PC-3 (cell line): ENCODE measurements at regions not wholly inside any gene's neighbourhood (a gene's known extent, or its start where the extent isn't known, plus 50 kb on each side); places are given as distances from the start of the nearest gene placed in this dataset.

Experiments used
- ATAC-seq: fragments of 200-7000 bp; cut with Tn5 transposase; 2 replicates; pipeline ENCODE4 v1.9.1; 2020; ENCODE audit warnings: mild to moderate bottlenecking, moderate library complexity
- BruUV-seq: library from RNA; stranded (reverse); fragments of 400-500 nt; replicated peaks from 2 replicates; lab custom pipeline; 2021; lab: Mats Ljungman, UMichigan
- CTCF ChIA-PET: fragments of 300-600 bp; sonication (Branson Sonifier 250); formaldehyde crosslinking; loops from one replicate; lab custom pipeline; 2022; ENCODE audit warnings: antibody characterized with exemption; lab: Charles Lee
- POLR2A ChIA-PET: fragments of 300-600 bp; sonication (Branson Sonifier 250); formaldehyde crosslinking; loops from one replicate; lab custom pipeline; 2022; ENCODE audit warnings: antibody characterized with exemption; ENCODE audit not compliant: unreplicated experiment; lab: Charles Lee
- DNase-seq: peaks from one replicate; pipeline ENCODE4 v3.0.0-alpha.2; 2015
- H2AFZ ChIP-seq: fragments of 300-600 bp; sonication (generic); 2 replicates; pipeline ENCODE4 v1.6.0; 2016; ENCODE audit warnings: antibody characterized with exemption, low read length
- H3F3A ChIP-seq: fragments of 300-600 bp; sonication (generic); one replicate; pipeline ENCODE4 v1.6.0; 2017; ENCODE audit warnings: antibody characterized with exemption, low read length, control low read depth, mild to moderate bottlenecking; ENCODE audit not compliant: unreplicated experiment
- H3K27ac ChIP-seq: fragments of 300-600 bp; sonication (generic); 2 replicates; pipeline ENCODE4 v1.5.1; 2016; ENCODE audit warnings: mild to moderate bottlenecking, low read length
- H3K27me3 ChIP-seq: fragments of 300-600 bp; sonication (generic); 2 replicates; pipeline ENCODE4 v1.6.1; 2016; ENCODE audit warnings: low read length, mixed read lengths
- H3K36me3 ChIP-seq: fragments of 300-600 bp; sonication (generic); 2 replicates; pipeline ENCODE4 v1.6.1; 2016; ENCODE audit warnings: low read depth, mixed run types, low read length, mixed read lengths
- H3K4me1 ChIP-seq: fragments of 300-600 bp; sonication (generic); 2 replicates; pipeline ENCODE4 v1.5.1; 2016; ENCODE audit warnings: low read length; ENCODE audit not compliant: insufficient read depth
- H3K4me2 ChIP-seq: fragments of 300-600 bp; sonication (generic); 2 replicates; pipeline ENCODE4 v1.6.0; 2016; ENCODE audit warnings: low read length
- H3K4me3 ChIP-seq: fragments of 300-600 bp; sonication (generic); 2 replicates; pipeline ENCODE4 v1.5.1; 2016; ENCODE audit warnings: mild to moderate bottlenecking, low read length, mixed read lengths
- H3K79me2 ChIP-seq: fragments of 300-600 bp; sonication (generic); 2 replicates; pipeline ENCODE4 v1.6.1; 2017; ENCODE audit warnings: low read length, mixed read lengths
- H3K9ac ChIP-seq: fragments of 300-600 bp; sonication (generic); 2 replicates; pipeline ENCODE4 v1.6.0; 2016; ENCODE audit warnings: mild to moderate bottlenecking, low read length
- H3K9me2 ChIP-seq: fragments of 300-600 bp; sonication (generic); replicated peaks from 2 replicates; pipeline ENCODE4 v1.6.1; 2016; ENCODE audit warnings: mixed run types, low read length, mixed read lengths
- H3K9me3 ChIP-seq: fragments of 300-600 bp; sonication (generic); 2 replicates; pipeline ENCODE4 v1.6.1; 2016; ENCODE audit warnings: low read length, mixed read lengths
- H4K20me1 ChIP-seq: fragments of 300-600 bp; sonication (generic); 2 replicates; pipeline ENCODE4 v1.6.1; 2016; ENCODE audit warnings: low read length, mixed read lengths
- CTCF ChIP-seq: fragments of 300-600 bp; sonication (generic); conservative IDR thresholded peaks from 2 replicates; pipeline ENCODE4 v1.5.1; 2017; ENCODE audit warnings: antibody characterized with exemption, low read depth, mild to moderate bottlenecking, low read length
- EZH2 ChIP-seq: fragments of 300-600 bp; sonication (generic); IDR thresholded peaks from one replicate; pipeline ENCODE4 v1.6.1; 2017; ENCODE audit warnings: antibody characterized with exemption, mild to moderate bottlenecking, low read length; ENCODE audit not compliant: unreplicated experiment
- EZH2phosphoT487 ChIP-seq: fragments of 300-600 bp; sonication (generic); IDR thresholded peaks from 2 replicates; pipeline ENCODE4 v1.6.1; 2018; ENCODE audit warnings: mild to moderate bottlenecking, antibody characterized with exemption, low read length, borderline replicate concordance
- intact Hi-C: fragments of 100-400 bp; cut with micrococcal nuclease; formaldehyde crosslinking; loops from 2 replicates; pipeline ENCODE4 v1.9.0; 2023

GRCh38 chr12:62014330-62014729, 245.9 kb upstream of the USP15 start:
- Histone ChIP-seq H3K79me2 (no peaks in the 10 kb centered on the region), H4K20me1 (no peaks in the 10 kb centered on the region), H3K4me3 (no peak overlapping the region), H2AFZ (no peak overlapping the region), H3K4me1 (no peaks in the 10 kb centered on the region), H3K4me2 (no peak overlapping the region), H3K36me3 (no peaks in the 10 kb centered on the region), H3F3A (no peaks in the 10 kb centered on the region), H3K9me3 (no peaks in the 10 kb centered on the region), H3K27me3 (no peaks in the 10 kb centered on the region), H3K27ac (no peak overlapping the region), H3K9me2 (no peaks in the 10 kb centered on the region), H3K9ac (no peak overlapping the region)
- TF ChIP-seq CTCF: no peak
- no peak for TF ChIP-seq EZH2phosphoT487
- TF ChIP-seq EZH2: no peak
- intact Hi-C loops: no loop called here
- POLR2A ChIA-PET: no interaction called here
- BruUV-seq: no TSS peak
- ATAC-seq: no peak
- CTCF ChIA-PET: no interaction called here
- no peak for DNase-seq

- no peak overlapping the region for H2AFZ ChIP-seq
- H3K79me2 ChIP-seq: no peaks in the 10 kb centered on the region
- no TSS peak for BruUV-seq
- H3K4me2 ChIP-seq: no peak overlapping the region
- no peaks in the 10 kb centered on the region for H4K20me1 ChIP-seq
- H3K36me3 ChIP-seq: no peaks in the 10 kb centered on the region
- POLR2A ChIA-PET: no interaction called here
- DNase-seq (no peak), ATAC-seq (no peak)
- H3K4me1 ChIP-seq: no peaks in the 10 kb centered on the region
- H3K9me2 ChIP-seq: no peaks in the 10 kb centered on the region
- H3K9me3 ChIP-seq: no peaks in the 10 kb centered on the region
- H3K9ac ChIP-seq: no peak overlapping the region
- TF ChIP-seq EZH2 (no peak), CTCF (no peak), EZH2phosphoT487 (no peak)
- intact Hi-C loops: no loop called here
- CTCF ChIA-PET: no interaction called here
- H3K27me3 ChIP-seq: no peaks in the 10 kb centered on the region
- H3K4me3 ChIP-seq: no peak overlapping the region
- no peaks in the 10 kb centered on the region for H3F3A ChIP-seq
- no peak overlapping the region for H3K27ac ChIP-seq
These were observed 244.2 kb upstream of the USP15 start for GRCh38 chr12:62016021-62016420.

GRCh38 chr12:62021808-62022207, 238.4 kb upstream of the USP15 start:
- H4K20me1 ChIP-seq: no peaks in the 10 kb centered on the region
- H3K27me3 ChIP-seq: peaks cover 27% of the 10 kb centered on the region
- POLR2A ChIA-PET: no interaction called here
- peak; percentile 30 for TF ChIP-seq CTCF
- TF ChIP-seq EZH2phosphoT487: no peak
- CTCF ChIA-PET: no interaction called here
- H2AFZ ChIP-seq: no peak overlapping the region
- DNase-seq (no peak), ATAC-seq (no peak)
- no peak overlapping the region for H3K9ac ChIP-seq
- intact Hi-C loops: no loop called here
- no peak overlapping the region for H3K27ac ChIP-seq
- no peaks in the 10 kb centered on the region for H3K79me2 ChIP-seq
- H3F3A ChIP-seq: no peaks in the 10 kb centered on the region
- H3K4me3 ChIP-seq: no peak overlapping the region
- BruUV-seq: no TSS peak
- H3K36me3 ChIP-seq: no peaks in the 10 kb centered on the region
- no peaks in the 10 kb centered on the region for H3K9me3 ChIP-seq
- H3K4me1 ChIP-seq: no peaks in the 10 kb centered on the region
- H3K9me2 ChIP-seq: no peaks in the 10 kb centered on the region
- H3K4me2 ChIP-seq: no peak overlapping the region
